ENCODE measurements at regions not wholly inside any gene's neighbourhood (a gene's known extent, or its start where the extent isn't known, plus 50 kb on each side); places are given as distances from the start of the nearest gene placed in this dataset.

- Histone ChIP-seq H3K4me3 (no peak overlapping the region), H3K27ac (no peak overlapping the region), H3K4me1 (no peaks in the 10 kb centered on the region), H3K27me3 (replicated peaks in 1 of 7) (peaks cover 0 to 20% (median 0%) of the 10 kb centered on the region in 7 donors), H3K9me3 (no peaks in the 10 kb centered on the region), H3K36me3 (no peaks in the 10 kb centered on the region)
- 80 to 92% (median 85%) methylated on average over 4 of the region's 4 CpGs for WGBS, 5 donors
- TF ChIP-seq POLR2AphosphoS5 (IDR thresholded peaks at IDR 0.05) (no peak), CTCF (IDR thresholded peaks at IDR 0.05 in 8 of 11, conservative IDR thresholded peaks at IDR 0.05 in 3 of 11) (no peak), POLR2A (IDR thresholded peaks at IDR 0.05) (no peak)
- intact Hi-C loops (cut with DNase I; ENCODE audit: low total_unique reads), result no loop called here
- no peak for DNase-seq
These were observed 99.3 kb upstream of the CTBP2 start for GRCh38 chr10:125259651-125260050.

GRCh38 chr10:125258676-125259075 lies 98.3 kb upstream of the CTBP2 start:
- H3K27me3 ChIP-seq (replicated peaks in 1 of 7), result peaks cover 0 to 15% (median 0%) of the 10 kb centered on the region in 7 donors
- intact Hi-C loops (cut with DNase I; ENCODE audit: low total_unique reads), result no loop called here
- DNase-seq, result no peak
- no peak overlapping the region for H3K27ac ChIP-seq
- 71 to 84% (median 78%) methylated on average over 2 of the region's 2 CpGs for WGBS, 5 donors
- no peaks in the 10 kb centered on the region for H3K36me3 ChIP-seq
- no peaks in the 10 kb centered on the region for H3K4me1 ChIP-seq
- peaks cover 0 to 3% (median 0%) of the 10 kb centered on the region in 8 donors for H3K9me3 ChIP-seq
- no peak for TF ChIP-seq POLR2AphosphoS5 (IDR thresholded peaks at IDR 0.05)
- no peak overlapping the region for H3K4me3 ChIP-seq

- Histone ChIP-seq H3K4me1 (no peaks in the 10 kb centered on the region), H3K36me3 (no peaks in the 10 kb centered on the region), H3K9me3 (peaks cover 0 to 13% (median 0%) of the 10 kb centered on the region in 8 donors), H3K27ac (no peak overlapping the region), H3K27me3 (replicated peaks in 1 of 7) (peaks cover 0 to 12% (median 0%) of the 10 kb centered on the region in 7 donors), H3K4me3 (no peak overlapping the region)
- intact Hi-C loops (cut with DNase I; ENCODE audit: low total_unique reads), result no loop called here
- no peak for DNase-seq
- TF ChIP-seq POLR2AphosphoS5 (IDR thresholded peaks at IDR 0.05) (no peak), CTCF (IDR thresholded peaks at IDR 0.05 in 8 of 11, conservative IDR thresholded peaks at IDR 0.05 in 3 of 11) (no peak), POLR2A (IDR thresholded peaks at IDR 0.05) (no peak)
- WGBS, 5 donors, result 75 to 80% (median 76%) methylated on average over 8 to 12 of the region's 12 CpGs
These were observed 97.3 kb upstream of the CTBP2 start for GRCh38 chr10:125257521-125258108.

GRCh38 chr10:125256026-125256425 lies 95.7 kb upstream of the CTBP2 start:
- Histone ChIP-seq H3K27ac (no peak overlapping the region), H3K4me1 (no peaks in the 10 kb centered on the region), H3K36me3 (no peaks in the 10 kb centered on the region), H3K4me3 (no peak overlapping the region), H3K9me3 (peaks cover 0 to 26% (median 8%) of the 10 kb centered on the region in 8 donors), H3K27me3 (replicated peaks in 1 of 7) (peaks cover 0 to 12% (median 0%) of the 10 kb centered on the region in 7 donors)
- DNase-seq, result no peak
- TF ChIP-seq POLR2A (IDR thresholded peaks at IDR 0.05), result no peak
- TF ChIP-seq CTCF (IDR thresholded peaks at IDR 0.05 in 8 of 11, conservative IDR thresholded peaks at IDR 0.05 in 3 of 11), result no peak
- no peak for TF ChIP-seq POLR2AphosphoS5 (IDR thresholded peaks at IDR 0.05)
- 62 to 79% (median 66%) methylated on average over 4 of the region's 4 CpGs for WGBS, 5 donors
- intact Hi-C loops (cut with DNase I; ENCODE audit: low total_unique reads), result no loop called here
